Astrocyte of the cerebellum (primary cell): ENCODE measurements at regions not wholly inside any gene's neighbourhood (a gene's known extent, or its start where the extent isn't known, plus 50 kb on each side); places are given as distances from the start of the nearest gene placed in this dataset.

Source experiments
- DNase-seq: peaks from one replicate; pipeline ENCODE4 v3.0.0-alpha.2; 2011; ENCODE audit warnings: low read depth
- H3K4me3 ChIP-seq: 2 replicates; pipeline ENCODE4 v1.5.1; 2011; ENCODE audit warnings: mild to moderate bottlenecking, low read depth, low read length, moderate library complexity
- CTCF ChIP-seq: IDR thresholded peaks from 2 replicates; pipeline ENCODE4 v1.5.1; 2012; ENCODE audit warnings: low read length, low read depth, moderate library complexity, mild to moderate bottlenecking; ENCODE audit errors: missing control alignments
- in situ Hi-C: cut with HindIII; loops from 2 replicates; pipeline ENCODE4 v1.10.0; 2017; ENCODE audit warnings: low sequenced_read_pairs

GRCh38 chr10:69728335-69728870 is 73.3 kb upstream of the COL13A1 start:
- TF ChIP-seq CTCF, result no peak
- H3K4me3 ChIP-seq, result no peak overlapping the region
- in situ Hi-C loops, result no loop called here
- DNase-seq, result no peak

GRCh38 chr10:69729326-69730048 is 72.2 kb upstream of the COL13A1 start:
- in situ Hi-C loops, result no loop called here
- TF ChIP-seq CTCF, result no peak
- no peak for DNase-seq
- no peak overlapping the region for H3K4me3 ChIP-seq

- H3K4me3 ChIP-seq, result no peak overlapping the region
- in situ Hi-C loops, result no loop called here
- no peak for TF ChIP-seq CTCF
- DNase-seq, result no peak
Observed at GRCh38 chr10:69730251-69731156, 71.2 kb upstream of the COL13A1 start.

- peak; percentile 73 for DNase-seq
- TF ChIP-seq CTCF, result peak; percentile 19
- H3K4me3 ChIP-seq, result no peak overlapping the region
- in situ Hi-C loops, result no loop called here
Observed at GRCh38 chr10:69731184-69731583, 70.5 kb upstream of the COL13A1 start.

GRCh38 chr10:69731698-69732097 is 70.0 kb upstream of the COL13A1 start:
- TF ChIP-seq CTCF, result no peak
- in situ Hi-C loops, result no loop called here
- DNase-seq, result no peak
- H3K4me3 ChIP-seq, result no peak overlapping the region

- in situ Hi-C loops, result no loop called here
- no peak overlapping the region for H3K4me3 ChIP-seq
- DNase-seq, result no peak
- TF ChIP-seq CTCF, result no peak
Observed at GRCh38 chr10:69732147-69732825, 69.4 kb upstream of the COL13A1 start.
